GM12874 (cell line): ENCODE measurements at regions not wholly inside any gene's neighbourhood (a gene's known extent, or its start where the extent isn't known, plus 50 kb on each side); places are given as distances from the start of the nearest gene placed in this dataset.

Experiments used
- TF ChIP-seq, protein P1 (sequence below): IDR thresholded peaks from 2 replicates; pipeline ENCODE4 v1.5.1; 2011; ENCODE audit warnings: low read depth, mild to moderate bottlenecking, control low read depth, low read length, moderate library complexity; ENCODE audit not compliant: insufficient read depth

DNA sequence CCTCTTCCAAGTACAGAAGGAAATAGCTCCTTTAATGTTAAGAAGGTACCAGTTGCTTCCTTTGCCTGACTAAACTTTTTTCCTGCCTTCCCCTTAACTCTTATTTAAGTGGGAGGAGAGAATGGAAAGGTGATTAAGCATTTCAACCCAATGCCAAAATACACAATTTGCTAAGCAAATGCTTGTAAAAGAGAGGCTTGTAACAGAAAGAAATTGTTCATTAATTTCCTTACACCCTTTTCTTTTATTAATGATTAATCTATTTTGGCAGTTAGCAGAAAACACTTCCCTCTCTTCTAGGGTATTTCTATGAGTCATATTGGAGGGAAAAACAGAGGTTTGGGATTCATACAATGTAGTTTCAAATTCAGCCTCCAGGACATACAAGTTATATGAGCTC lies 427.6 kb upstream of the FAT3 start:
- TF ChIP-seq, protein P1, sequence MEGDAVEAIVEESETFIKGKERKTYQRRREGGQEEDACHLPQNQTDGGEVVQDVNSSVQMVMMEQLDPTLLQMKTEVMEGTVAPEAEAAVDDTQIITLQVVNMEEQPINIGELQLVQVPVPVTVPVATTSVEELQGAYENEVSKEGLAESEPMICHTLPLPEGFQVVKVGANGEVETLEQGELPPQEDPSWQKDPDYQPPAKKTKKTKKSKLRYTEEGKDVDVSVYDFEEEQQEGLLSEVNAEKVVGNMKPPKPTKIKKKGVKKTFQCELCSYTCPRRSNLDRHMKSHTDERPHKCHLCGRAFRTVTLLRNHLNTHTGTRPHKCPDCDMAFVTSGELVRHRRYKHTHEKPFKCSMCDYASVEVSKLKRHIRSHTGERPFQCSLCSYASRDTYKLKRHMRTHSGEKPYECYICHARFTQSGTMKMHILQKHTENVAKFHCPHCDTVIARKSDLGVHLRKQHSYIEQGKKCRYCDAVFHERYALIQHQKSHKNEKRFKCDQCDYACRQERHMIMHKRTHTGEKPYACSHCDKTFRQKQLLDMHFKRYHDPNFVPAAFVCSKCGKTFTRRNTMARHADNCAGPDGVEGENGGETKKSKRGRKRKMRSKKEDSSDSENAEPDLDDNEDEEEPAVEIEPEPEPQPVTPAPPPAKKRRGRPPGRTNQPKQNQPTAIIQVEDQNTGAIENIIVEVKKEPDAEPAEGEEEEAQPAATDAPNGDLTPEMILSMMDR: no peak

DNA sequence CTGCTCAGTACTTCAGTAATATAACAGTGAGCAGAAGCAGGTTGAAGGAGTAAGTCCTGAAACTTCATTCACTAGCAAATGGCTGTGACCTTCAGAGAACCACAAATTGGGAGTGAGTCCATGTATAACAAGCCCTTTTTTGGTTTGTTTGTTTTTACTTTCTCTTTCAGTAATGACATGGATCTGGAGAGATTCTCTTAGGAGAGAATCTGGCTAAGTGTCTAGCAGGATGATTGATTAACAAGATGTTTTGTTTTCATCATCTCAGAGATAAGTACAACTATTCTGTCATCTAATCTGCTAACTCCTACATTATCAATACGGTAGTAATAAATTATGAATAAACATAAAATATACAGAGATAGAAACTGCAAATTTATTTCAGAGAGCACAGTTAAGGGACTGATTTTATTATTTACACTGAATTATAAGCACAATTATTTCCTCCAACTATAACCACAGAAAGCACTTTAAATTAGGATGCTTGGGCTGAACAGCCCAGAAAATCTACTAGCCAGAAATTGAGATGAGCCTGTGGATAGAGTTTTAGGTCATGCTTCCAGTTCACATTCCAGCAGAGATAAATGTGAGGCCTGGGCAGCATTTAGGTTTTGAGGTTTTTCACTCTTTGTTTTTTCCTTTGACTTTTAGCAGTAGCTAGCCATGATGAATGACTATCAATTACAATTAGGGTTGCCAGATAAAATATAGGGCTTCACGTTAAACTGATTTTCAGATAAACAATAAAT lies 429.3 kb upstream of the FAT3 start:
- TF ChIP-seq, protein P1: no peak

DNA sequence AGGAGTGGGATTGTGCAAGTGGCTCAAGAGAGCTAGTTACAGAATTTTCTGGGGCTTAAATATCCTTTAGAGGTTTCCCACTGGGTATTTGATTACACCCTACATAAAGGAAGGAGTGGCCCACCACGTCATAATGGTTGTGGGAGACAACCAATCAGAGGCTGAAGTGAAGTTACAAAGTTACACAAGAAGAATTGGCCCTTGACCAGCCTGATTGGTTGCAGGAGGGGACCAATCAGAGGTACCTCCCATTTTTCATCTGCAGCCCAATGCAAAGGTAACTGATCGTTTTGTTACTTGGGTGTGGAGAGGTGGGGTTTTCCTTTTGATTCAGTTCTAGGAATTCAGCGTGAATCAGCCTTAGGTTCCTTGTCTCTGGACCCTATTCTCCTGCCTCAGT lies 430.5 kb upstream of the FAT3 start:
- TF ChIP-seq, protein P1: no peak

DNA sequence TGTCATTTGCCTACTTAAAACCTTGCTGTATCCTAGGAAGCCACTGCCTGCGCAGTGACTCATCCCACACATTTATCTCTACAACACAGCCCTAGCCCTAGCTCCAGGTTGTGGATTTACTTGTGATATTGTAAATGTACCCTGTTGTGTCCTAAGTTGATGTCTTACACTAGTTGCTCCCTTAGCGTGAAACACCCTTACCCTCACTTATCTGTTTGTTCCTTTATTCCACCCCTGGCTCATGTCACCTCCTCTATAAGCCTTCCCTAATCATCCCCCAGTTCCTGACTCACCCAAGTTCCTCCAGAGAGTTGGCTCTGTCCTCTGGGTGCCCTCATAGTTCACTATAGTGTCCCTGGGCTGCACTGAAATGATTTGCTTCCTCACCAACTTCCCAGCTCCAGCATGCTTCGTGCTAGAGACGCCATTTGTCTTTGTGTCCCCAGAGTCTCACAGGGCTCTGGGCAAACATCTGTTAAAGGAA lies 431.8 kb upstream of the FAT3 start:
- TF ChIP-seq, protein P1: no peak

DNA sequence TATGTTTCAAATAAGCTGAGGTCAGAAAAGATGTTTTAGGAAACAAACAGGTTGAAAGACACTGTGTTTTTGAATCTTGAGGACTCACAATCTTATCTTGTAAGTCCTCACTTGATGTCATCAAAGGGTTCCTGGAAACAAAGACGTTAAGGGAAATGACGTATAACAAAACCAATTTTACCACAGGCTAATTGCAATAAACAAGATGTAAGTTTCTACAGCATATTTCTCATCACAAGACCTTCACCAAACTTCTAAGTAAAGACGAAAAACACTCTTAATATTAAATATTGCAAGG lies 433.5 kb upstream of the FAT3 start:
- TF ChIP-seq, protein P1: no peak

DNA sequence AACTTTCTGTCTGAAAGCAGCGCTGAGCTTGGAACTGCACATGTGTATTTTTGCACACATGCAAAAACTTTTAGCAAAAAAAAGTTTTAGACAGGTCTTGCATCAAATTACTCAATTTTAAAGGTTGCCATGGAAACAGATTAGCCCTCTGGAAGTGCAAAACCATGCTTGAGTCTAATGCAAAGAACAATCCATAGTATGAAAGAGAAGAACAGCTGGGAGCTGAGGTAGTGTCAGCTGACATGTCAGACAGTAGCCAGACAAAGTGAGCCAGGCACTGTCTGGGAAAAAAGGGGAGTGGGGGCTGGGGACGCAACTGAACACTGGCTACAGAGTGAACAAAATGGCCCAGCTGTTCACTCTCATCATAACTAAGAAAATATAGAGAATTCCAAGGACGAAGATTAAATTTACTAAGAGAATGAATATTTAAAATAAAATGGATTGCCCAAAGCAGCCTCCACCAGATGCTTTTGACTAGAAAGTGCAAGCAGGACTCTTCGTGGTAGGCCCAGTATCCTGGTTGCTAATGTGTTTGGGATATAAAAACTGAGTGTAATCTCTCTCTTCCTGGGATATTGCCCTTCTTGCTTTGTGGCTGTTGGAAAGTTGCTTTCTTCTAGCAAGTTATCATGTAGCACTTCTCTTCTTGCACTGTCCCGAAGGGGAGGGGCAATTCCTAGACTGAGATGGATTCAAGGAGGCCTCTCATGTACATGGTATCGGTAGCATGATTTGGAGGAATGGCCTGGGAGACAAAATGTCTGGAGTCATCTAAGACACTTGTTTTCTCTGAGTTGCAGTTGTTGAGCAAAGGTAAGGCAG lies 434.1 kb upstream of the FAT3 start:
- TF ChIP-seq, protein P1: no peak

DNA sequence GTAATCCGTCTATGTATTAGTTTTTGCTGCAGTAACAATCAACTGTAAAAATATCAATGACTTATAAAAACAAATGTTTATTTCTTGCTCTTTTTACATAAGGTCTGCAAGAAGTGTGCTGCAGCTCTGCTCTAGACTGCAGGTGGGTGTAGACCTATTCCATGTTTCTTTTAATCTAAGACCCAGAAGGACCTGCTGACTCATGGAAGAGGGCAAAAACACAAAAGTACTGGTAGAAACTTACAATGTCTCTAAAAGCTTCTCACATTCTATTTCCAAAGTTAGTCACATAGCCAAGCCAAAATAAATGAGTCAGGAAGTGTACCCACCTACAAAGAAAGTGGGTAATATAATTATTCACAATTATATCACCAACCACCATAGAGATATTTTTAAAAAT lies 435.9 kb upstream of the FAT3 start:
- TF ChIP-seq, protein P1: no peak
